Right hindlimb (tissue), 1 donor: ENCODE measurements at regions not wholly inside any gene's neighbourhood (a gene's known extent, or its start where the extent isn't known, plus 50 kb on each side); places are given as distances from the start of the nearest gene placed in this dataset.
A peak's percentile ranks its signal among the peaks of the same experiment; 100 is the strongest.
"Not testable (repeated sequence)": the region's sequence is repeated elsewhere in the genome, so short reads cannot be mapped to it uniquely, and the experiment has no call there.

Experiments
- DNase-seq: peaks from one replicate; pipeline ENCODE4 v3.0.0-alpha.2; 2018

GRCh38 chr10:59002011-59002410 is 174.4 kb upstream of the PHYHIPL start:
- DNase-seq = no peak

GRCh38 chr10:59003203-59003602 is 173.2 kb upstream of the PHYHIPL start:
- no peak for DNase-seq

GRCh38 chr10:59004392-59004791 is 172.1 kb upstream of the PHYHIPL start:
- no peak for DNase-seq

- peak; percentile 46 for DNase-seq
These were observed 169.7 kb upstream of the PHYHIPL start for GRCh38 chr10:59006511-59007306.

- DNase-seq = no peak
These were observed 169.0 kb upstream of the PHYHIPL start for GRCh38 chr10:59007307-59008025.

- DNase-seq = no peak
These were observed 168.0 kb upstream of the PHYHIPL start for GRCh38 chr10:59008452-59008851.

DNA sequence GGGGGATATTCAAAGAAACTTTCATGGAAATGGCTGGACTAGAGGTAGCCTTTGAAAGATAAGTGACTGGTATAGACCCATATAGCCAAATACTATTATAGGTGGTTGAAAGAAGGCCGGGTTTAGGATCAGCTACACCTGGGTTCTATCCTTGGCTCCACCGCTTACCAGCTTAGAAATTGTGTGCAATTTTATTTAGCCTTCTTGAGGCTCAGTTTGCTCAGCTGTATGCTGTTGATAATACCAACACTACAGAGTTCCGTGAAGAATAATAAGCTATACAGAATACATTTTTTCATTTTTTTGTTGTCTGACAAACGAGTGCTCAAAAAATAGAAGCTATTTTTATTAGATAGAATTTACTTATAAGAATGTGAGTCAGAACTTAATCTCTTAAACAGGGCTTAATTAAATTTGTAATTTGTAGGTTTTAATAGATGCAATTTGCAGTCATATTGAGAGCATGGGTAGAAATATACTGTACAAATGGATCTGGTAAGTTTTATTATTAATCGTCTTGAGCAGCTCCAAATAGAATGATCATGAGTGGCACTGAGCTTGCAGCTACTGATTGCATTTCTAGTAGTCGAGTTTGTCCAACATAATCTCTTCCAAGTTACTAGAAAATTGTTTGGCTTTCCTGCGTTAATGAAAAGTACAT is 164.3 kb upstream of the PHYHIPL start:
- no peak for DNase-seq

- no peak for DNase-seq
These were observed 163.6 kb upstream of the PHYHIPL start for GRCh38 chr10:59012839-59013238.

DNA sequence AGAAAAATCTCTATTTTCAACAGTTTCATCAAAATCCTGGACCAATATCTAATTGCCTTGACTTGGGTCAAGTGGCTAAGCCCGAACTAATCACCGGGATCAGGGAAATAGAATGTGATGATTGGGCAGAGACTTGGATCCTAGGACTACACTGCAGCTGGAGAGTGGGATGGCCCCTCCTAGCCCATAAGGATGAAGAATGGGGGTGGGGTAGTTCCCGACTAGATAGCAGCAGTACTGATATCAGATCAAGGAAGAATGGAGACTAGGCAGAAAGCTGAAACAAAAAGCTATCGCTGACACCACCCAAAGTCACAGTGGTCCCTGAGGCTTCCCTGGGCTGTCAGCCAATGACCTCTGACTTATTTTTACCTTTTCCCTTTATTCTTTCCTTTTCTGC is 160.4 kb upstream of the PHYHIPL start:
- no peak for DNase-seq

GRCh38 chr10:59018977-59019376 is 157.5 kb upstream of the PHYHIPL start:
- DNase-seq = no peak

GRCh38 chr10:59019603-59020002 is 156.8 kb upstream of the PHYHIPL start:
- DNase-seq = no peak

- no peak for DNase-seq
These were observed 155.9 kb upstream of the PHYHIPL start for GRCh38 chr10:59020502-59020901.

GRCh38 chr10:59025981-59026765 is 150.3 kb upstream of the PHYHIPL start:
- DNase-seq = no peak

DNA sequence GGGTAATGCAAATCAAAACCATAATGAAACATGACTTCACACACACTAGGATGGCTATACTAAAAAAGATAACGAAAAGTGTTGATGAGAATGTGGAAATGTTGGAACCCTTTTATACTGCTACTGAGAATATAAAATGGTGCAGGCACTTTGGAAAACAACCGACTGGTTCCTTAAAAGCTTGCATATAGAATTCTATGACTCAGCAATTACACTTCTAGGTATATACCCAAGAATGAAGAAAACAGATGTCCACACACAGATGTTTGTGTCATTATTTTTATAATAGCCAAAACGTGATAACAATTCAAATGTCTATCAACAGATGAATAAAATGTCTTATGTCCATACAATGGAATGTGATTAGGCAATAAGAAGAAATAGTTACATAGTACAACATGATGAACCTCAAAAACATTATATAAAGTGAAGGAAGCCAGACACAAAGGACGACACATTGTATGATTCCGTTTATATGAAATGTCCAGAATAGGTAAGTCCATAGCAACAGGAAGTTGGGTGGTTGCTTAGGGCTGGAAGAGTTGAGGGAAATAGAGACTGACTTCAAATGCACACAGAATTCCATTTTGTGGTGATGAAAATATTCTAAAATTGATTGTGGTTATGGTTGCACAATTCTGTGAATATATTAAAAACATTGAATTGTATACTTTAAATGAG is 148.3 kb upstream of the PHYHIPL start:
- DNase-seq = no peak

DNA sequence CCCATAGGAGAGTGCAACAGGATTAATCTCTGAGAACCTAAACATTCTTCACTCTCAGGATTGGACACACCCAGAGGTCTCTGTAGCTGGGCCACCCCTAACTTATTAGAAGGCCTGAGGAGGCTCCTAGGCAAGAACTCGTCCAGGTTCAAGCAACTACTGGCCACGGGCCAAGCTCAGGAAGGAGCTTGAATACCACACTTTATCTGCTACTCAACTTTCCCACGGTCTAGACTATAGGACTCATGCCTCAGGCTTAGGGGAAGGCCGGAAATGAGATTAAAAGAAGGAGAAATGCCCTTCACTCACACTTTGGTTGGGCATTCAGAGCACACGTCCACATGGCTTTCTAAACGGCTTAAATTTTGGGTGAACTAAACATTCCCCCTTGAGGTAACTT is 142.8 kb upstream of the PHYHIPL start:
- DNase-seq = no peak

GRCh38 chr10:59036311-59037017 is 140.0 kb upstream of the PHYHIPL start:
- DNase-seq = no peak

- DNase-seq = no peak
These were observed 139.4 kb upstream of the PHYHIPL start for GRCh38 chr10:59037018-59037389.

DNA sequence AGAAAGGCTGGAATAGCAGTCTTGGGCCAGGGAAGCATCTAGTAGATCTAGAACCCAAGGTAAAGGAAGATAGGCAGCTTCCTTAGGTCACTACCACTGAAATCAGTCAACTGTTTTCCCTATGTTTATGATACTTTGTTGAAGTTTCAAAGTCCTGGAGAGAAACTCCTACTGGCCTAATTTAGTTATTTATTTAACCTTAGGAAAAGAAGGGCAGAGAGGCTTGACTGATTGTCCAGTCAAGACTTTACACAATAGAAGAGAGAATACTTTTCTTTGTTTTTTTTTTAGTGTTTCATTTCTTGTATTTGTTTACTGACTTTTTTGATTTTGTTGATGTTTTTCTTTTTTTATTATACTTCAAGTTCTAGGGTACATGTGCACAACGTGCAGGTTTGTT is 138.9 kb upstream of the PHYHIPL start:
- no peak for DNase-seq

GRCh38 chr10:59043358-59043757 is 133.1 kb upstream of the PHYHIPL start:
- DNase-seq = not testable (repeated sequence)

GRCh38 chr10:59047180-59047579 is 129.3 kb upstream of the PHYHIPL start:
- DNase-seq = no peak

- no peak for DNase-seq
These were observed 128.4 kb upstream of the PHYHIPL start for GRCh38 chr10:59047957-59048618.
